NCI-H2107 (cell line): ENCODE measurements at regions not wholly inside any gene's neighbourhood (a gene's known extent, or its start where the extent isn't known, plus 50 kb on each side); places are given as distances from the start of the nearest gene placed in this dataset.
"Not testable (repeated sequence)": the region's sequence is repeated elsewhere in the genome, so short reads cannot be mapped to it uniquely, and the experiment has no call there.

Experiments used
- DNase-seq: peaks from one replicate; lab custom pipeline; 2025; lab: John Stamatoyannopoulos, UW

DNA sequence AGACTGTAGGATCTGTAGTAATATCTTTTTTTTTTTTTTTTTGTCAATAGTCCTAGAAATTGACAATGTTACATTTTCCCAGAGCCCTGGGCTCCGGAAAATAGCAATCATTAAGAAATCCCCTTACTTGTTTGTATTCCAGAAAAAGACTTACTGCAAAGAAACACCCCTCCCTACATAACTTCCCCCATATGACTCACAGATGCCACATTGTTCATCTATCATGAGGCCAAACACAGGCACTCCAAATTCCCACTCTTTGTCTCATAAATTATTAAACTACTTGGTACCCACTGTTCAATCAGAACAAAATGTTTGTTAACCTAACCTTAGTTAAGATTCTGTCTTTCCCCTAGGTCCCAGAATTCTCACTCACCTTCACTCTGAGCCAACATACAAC lies 53.5 kb downstream of the TEX51 start:
- no peak for DNase-seq

- DNase-seq: no peak
Measured at GRCh38 chr2:126953483-126953882, 54.8 kb downstream of the TEX51 start.

- DNase-seq: no peak
Measured at GRCh38 chr2:126954831-126955230, 56.1 kb downstream of the TEX51 start.

- DNase-seq: not testable (repeated sequence)
Measured at GRCh38 chr2:126956773-126957172, 58.1 kb downstream of the TEX51 start.

GRCh38 chr2:126963390-126963789 lies 64.7 kb downstream of the TEX51 start:
- DNase-seq: no peak

GRCh38 chr2:126966601-126967000 lies 67.9 kb downstream of the TEX51 start:
- DNase-seq: no peak

- no peak for DNase-seq
Measured at GRCh38 chr2:126970583-126970982, 71.9 kb downstream of the TEX51 start.

GRCh38 chr2:126971162-126971480 lies 72.4 kb downstream of the TEX51 start:
- no peak for DNase-seq

- peak; percentile 32 for DNase-seq
Measured at GRCh38 chr2:126971481-126972278, 73.0 kb downstream of the TEX51 start.

- DNase-seq: no peak
Measured at GRCh38 chr2:126972279-126972626, 73.6 kb downstream of the TEX51 start.

DNA sequence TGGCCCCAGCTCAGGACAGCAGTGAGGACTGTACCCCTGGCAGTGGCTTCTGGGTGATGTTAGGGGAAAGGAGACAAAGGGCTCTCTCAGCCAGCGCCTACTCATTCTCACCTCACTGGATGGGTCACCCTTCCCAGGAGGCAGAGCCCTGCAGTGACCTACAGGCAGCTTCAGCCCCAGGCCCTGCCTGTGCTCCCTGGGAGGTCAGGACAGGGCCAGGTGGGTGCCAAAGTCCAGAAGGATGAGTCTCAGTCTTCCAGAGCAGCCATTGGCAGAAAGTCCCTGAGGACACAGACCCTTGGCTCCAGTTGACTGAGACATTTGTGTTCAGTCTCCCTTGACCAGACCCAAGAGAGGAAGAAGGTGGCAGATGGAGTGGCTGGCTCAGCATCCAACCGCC lies 75.1 kb downstream of the TEX51 start:
- DNase-seq: no peak

- DNase-seq: no peak
Measured at GRCh38 chr2:126975671-126976655, 77.3 kb downstream of the TEX51 start.

- DNase-seq: no peak
Measured at GRCh38 chr2:126976721-126977328, 78.1 kb downstream of the TEX51 start.

- DNase-seq: no peak
Measured at GRCh38 chr2:126978333-126978732, 79.6 kb downstream of the TEX51 start.

- DNase-seq: no peak
Measured at GRCh38 chr2:126979039-126980003, 80.6 kb downstream of the TEX51 start.

GRCh38 chr2:126981476-126981875 lies 82.8 kb downstream of the TEX51 start:
- no peak for DNase-seq

GRCh38 chr2:126982935-126983334 lies 84.2 kb downstream of the TEX51 start:
- DNase-seq: no peak

- no peak for DNase-seq
Measured at GRCh38 chr2:126986631-126987187, 88.0 kb downstream of the TEX51 start.

DNA sequence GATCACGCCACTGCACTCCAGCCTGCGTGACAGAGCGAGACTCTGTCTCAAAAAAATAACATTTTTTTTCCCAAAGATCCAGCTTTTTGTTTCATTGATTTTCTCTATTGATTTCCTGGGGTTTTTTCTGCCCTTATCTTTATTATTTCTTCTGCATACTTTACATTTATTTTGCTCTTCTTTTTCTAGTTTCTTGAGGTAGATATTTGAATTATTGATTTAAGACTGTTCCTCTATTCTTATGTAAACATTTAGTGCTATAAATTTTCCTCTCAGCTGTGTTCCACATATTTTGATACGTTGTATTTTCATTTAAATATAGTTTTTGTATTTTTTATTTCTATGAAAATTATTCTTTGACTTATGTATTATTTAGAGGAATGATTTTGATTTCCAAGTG lies 89.8 kb downstream of the TEX51 start:
- DNase-seq: no peak

GRCh38 chr2:126989064-126989463 lies 90.4 kb downstream of the TEX51 start:
- not testable (repeated sequence) for DNase-seq

DNA sequence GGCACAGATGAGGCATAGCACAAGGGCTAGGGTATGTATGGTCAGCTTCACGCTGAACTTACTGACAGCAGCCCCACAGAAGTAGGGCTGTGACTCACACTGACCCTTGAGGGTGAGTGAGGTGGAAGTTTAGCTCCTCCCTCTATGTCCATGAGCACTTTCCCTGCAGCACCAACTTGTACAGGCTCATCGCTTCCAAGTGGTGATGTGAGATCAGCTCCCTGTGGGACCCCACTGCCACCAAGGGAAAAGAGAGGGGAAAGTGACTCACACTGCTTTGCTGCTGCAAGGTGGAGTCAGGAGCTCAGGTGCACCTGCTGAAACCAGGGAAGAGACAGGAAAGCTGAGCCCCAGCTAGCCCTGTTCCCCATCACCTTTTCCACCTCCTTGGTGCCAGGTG lies 91.5 kb downstream of the TEX51 start:
- DNase-seq: no peak
